GM04503 (cell line): ENCODE measurements at regions not wholly inside any gene's neighbourhood (a gene's known extent, or its start where the extent isn't known, plus 50 kb on each side); places are given as distances from the start of the nearest gene placed in this dataset.
A peak's percentile ranks its signal among the peaks of the same experiment; 100 is the strongest.

ENCODE experiments used
- DNase-seq: peaks from one replicate; pipeline ENCODE4 v3.0.0-alpha.2; 2012; ENCODE audit warnings: low read depth

DNA sequence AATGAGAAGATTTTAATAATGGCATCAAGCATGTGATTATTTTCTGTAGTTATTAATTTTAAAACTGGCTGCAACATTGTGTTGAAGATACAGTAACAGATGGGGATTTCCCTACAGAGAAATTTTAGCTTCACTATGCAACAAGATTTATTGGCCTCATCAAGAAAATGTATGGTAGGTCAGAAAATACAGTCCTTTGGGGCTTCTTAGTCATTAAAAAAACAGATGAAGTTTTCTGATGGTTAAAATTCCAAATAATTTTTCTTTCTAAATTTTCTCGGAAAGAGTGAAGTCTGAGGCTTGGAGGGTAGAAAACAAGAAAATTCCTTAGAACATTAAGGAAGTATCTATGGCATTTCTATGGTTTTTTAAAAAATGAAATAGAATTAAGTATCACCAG, 1790.8 kb upstream of the PCDH20 start:
- no peak for DNase-seq

DNA sequence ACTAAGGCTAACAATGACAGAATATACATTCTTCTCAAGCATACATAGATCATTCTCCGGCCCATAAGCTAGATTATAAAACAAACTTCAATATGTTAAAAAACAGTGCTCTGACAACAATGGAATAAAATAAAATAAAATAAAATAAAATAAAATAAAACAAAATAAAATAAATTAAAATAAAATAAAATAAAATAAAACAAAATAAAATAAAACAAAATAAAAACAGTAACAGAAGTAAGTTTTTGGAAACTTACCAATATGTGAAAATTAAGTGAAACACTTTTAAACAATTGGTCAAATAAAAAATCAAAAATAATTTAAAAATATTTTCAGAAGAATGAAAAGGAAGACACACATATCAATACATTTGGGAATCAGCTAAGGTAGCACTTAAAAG, 1785.8 kb upstream of the PCDH20 start:
- DNase-seq: no peak

DNA sequence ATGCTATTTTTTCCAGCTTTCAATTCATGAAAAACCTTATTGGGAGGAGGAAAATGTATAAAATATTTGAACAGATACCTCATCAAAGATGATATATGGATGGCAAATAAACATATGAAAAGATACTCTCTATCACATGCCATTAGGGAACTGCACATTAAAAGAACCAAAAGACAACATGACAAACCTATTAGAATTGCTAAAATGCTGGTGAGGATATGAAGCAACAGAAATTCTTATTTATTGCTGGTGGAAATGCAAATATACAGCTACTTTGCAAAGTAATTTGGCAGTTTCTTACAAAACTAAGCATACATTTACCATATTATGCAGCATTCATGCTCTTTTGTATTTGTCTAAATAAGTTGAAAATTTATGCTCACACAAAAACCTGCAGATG, 1783.9 kb upstream of the PCDH20 start:
- DNase-seq: no peak

DNA sequence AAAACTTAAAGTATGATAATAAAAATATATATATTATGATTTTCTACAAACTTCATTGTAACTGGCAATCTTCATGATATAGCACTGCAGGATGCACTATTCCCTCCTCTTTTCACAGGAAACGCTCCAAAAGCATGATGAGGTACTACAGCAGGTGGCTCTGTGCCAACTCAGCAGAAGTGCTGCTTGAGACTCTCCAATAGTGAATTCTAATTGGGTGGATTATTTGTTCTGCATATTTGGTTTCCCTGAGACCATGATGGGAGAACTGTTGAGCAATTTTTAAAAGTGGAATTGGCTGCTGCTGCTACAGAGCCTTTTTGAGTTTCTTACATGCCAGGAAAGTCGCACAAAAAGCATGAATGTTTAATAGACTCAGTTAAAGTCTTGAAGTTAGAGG, 1782.4 kb upstream of the PCDH20 start:
- no peak for DNase-seq

DNA sequence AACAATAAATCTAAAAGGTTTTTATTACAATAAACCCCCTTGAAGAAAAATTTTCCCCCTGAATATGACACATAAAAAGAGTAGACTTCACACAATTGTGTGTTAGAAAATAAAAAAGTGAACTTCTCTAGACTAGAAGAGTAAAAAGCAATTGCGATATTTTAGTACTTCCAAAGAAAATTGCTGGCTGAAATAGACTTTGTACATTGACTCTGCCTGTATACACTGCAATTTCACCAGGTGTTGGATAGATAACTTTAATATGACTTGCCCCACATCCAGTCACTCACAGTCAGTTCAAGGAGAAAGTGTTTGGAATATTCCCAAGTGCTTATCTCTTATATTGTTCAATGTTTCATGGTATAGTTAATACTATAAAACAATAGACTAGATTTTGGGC, 1780.1 kb upstream of the PCDH20 start:
- no peak for DNase-seq

DNA sequence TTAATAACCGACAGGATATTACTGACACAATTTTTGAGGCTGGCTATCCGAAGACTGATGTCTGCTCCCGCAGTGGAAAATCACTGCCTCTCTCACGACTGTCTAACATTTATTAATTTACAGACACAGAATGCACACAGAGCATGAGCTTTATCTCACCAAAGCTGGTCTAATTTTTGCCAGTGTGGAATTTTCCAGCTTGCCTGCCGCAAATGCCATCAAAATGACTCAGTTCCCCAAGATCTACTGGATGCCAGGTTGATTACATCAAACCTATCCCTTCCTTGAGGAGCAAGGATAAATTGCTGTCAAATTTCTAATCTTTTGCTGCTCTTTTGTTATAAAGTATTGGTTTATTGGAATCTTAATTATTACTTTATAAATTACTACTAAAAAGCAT, 1775.1 kb upstream of the PCDH20 start:
- peak; percentile 45 for DNase-seq

DNA sequence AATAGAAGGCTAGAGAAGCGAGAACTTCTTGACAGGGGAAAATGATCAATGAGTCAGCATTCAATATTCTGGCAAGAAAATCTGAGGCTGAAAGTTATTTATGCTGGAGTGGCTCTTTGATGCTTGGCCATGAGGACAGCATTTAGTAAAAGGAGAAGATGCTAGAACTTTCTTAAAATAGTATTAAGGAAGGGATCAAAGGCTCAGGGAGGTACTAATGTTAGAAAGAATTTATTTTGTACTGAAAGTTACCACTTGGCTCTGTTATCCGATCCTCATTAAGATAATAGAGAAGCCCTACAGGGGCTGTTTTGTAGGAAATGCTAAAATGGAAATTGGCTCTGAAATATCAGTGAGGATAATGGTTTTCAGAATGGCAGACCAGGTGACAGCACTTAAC, 1774.6 kb upstream of the PCDH20 start:
- DNase-seq: no peak

DNA sequence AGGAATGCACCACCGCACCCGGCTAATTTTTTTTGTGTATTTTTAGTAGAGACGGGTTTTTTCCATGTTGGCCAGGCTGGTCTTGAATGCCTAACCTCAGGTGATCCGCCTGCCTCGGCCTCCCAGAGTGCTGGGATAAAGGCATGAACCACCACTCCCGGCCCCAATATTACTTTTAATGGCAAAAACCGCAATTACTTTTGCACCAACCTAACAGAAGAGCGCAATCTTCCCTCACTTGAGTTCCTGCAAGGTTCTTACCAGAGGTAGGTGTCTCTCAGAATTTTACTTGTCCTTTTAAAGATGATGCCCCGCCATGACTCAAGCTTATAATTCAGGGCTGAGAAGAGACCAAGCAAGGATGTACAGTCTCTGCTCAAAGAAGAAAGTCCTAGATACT, 1774.1 kb upstream of the PCDH20 start:
- DNase-seq: no peak

DNA sequence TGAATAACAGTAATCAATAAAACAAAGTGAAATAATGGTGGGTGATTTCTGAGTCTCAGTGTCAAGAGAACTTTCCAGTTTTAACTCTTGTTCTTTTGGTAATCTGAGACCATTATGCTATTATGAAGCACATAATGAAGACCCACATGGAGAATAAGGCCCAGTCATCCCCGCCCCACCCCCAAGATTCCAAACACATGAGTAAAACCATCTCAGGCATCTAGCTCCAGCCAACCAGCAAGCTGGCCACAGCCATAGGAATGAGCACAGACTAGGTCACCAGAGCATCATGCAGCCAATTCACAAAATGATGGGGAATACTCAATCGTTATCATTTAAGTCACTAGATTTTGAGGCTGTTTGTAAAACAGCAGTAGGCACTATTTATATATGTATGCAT, 1769.0 kb upstream of the PCDH20 start:
- no peak for DNase-seq

DNA sequence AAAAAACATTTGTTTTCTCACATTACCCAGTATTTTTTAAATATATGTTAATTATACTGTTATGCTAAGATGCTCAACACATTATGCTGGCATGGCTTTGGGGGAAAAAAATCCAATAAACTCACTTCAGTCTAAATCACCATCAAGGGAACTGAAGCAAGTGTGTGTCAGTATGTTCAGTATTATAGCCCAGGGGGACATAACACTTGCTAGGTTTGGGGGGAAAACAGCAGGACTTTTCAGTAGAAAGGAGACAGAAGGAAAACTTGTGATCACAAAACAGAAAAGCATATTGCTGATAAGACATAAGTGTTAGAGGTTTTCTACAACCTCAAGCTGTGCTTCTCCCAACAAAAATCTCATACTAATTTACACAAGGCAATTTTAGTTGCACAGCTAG, 1759.9 kb upstream of the PCDH20 start:
- no peak for DNase-seq

DNA sequence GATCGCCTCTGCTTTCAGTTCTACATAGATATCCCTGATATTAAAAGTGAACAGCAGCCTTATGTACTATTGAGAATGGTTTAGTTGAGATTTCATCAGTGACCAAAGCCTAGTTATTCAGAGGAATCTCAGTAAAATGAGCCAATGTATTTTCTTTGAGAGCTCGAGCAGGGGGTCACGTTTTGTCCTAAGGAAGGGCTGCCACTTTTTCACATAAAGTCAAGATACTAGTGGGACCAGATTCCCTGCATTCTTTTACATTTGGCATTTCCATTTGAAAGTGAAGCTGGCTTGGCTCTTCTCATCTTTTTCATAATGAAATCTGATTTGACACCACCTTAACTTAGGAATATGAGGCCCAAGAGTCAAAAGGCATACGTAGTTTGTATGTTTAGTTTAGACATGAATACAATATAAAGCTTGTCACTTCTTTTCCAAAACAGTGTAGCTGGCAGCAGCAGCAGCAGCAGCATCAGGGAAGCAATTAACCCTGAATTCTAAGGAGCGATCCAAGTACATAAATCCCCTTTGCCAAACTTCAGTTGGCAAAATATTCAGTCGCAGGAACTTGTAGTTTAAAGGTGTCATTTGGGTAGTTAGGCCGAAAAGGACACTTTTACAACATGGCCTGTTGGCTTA, 1752.2 kb upstream of the PCDH20 start:
- no peak for DNase-seq

DNA sequence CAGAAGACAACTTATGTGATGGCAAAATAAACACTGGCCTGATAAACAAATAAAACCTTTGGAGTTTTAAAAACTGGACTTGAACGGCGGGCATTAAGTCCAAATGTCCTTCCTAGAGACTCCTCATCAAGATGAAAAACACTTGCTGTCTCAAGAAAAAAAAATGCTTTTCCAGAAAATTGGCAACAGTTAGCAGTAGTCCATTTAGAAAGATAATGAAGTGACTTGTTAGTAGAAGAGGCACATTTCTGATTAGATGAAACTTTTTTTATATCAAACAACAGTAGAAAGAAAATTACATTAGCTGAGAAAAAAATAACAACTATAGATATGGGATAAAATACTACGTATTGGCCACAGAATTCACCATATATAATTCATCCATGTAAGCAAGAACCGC, 1750.7 kb upstream of the PCDH20 start:
- DNase-seq: no peak

DNA sequence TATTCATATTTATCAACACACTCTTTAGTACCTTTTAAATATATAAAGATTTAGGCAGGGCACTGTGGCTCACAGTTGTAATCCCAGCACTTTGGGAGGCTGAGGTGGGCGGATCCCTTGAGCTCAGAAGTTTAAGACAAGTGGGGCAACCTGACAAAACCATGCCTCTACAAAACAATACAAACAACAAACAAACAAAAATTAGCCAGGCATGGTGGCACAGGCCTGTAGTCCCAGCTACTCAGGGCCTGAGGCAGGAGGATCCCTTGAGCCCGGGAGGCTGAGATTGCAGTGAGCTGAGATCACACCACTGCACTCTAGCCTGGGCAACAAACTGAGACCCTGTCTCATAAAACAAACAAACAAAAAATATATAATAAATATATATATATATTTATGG, 1748.3 kb upstream of the PCDH20 start:
- DNase-seq: no peak

DNA sequence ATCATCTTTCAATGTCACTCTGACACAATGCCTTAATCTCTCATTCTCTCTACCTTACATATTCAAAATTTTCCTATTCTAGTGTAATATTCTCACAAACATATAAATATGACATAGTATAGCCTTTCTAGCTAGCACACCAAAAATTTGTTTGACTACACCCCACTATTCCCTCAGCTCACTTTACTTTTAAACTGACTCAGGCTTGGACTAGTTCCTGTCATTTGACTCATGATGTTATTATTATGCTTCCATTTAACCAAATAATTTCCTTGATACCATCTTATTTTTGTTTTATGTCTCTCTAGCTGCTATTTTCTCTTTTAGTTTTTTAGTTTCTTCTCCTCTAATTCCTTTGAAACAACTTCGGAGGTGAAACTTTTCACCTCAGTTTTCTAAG, 1745.6 kb upstream of the PCDH20 start:
- DNase-seq: no peak

DNA sequence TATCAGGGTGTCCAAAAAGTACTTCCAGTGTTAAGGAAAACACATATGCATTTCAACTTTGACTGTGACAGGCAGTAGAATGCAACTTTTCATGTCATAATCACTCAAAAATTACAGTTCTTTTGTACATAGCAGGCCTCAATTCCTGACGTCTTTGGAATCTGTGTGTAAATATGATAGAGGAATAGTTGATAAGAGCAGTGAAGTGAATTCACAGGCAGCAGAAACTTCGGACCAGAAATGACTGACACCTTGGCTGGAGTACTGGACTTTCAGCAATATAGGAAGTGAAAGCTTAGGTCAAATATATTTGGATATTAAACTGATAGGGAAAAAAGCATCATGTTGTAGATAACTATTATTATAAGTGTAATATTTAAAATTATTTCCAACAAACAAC, 1741.2 kb upstream of the PCDH20 start:
- no peak for DNase-seq

DNA sequence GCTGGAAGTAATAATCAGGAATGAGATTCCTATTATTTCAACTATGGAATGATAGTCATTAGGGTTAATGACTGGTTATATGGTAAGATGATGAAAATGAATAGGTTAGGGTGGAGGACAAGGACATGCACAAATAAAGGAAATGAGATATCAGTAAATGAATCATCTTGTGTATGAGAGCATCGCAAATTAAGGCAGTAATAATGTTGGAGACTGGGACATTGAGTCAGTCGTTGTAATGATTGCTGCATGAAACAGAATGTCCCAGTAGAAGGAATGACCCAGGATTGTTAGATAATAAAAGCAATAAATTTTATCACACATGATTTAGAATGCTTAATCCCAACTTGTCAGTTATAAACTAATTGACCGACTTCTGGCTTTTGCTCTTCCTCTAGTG, 1733.7 kb upstream of the PCDH20 start:
- no peak for DNase-seq

DNA sequence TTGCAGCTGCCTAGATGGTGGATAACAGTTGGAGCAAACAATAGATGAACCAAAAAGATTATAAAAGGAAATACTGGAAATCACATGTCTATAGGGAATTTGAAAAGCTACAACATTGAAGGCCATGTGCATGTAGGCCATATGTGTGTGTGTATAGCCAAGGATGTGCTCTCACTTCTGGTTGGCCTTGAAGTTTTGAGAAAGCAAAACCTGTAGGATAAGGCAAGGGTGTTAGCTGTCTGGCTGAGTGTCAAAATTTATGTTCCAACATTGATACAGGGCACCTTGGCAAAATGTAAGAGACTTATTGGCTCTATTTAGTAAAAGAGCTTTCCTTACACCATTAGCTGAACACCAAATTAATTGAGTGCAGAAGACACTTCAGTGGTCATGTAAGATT, 1723.6 kb upstream of the PCDH20 start:
- no peak for DNase-seq

DNA sequence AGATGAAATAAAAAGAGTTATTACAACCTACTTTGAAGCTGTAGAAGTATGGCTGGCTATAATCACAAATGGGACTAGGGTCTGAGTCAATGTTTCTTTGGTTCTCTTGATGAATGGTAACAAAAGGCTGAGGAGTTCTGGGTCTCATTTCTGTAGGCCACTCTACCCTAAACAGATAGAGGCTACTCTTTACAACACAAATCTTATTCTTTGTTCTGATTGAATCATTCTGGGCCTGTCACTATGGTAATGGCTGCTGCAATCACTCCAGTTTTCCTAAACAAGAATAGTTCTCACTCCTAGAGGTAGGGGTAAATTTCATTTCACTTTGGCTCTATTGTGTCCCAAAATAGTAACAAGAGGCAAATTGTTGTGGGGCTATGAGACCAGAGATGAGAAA, 1714.3 kb upstream of the PCDH20 start:
- no peak for DNase-seq

DNA sequence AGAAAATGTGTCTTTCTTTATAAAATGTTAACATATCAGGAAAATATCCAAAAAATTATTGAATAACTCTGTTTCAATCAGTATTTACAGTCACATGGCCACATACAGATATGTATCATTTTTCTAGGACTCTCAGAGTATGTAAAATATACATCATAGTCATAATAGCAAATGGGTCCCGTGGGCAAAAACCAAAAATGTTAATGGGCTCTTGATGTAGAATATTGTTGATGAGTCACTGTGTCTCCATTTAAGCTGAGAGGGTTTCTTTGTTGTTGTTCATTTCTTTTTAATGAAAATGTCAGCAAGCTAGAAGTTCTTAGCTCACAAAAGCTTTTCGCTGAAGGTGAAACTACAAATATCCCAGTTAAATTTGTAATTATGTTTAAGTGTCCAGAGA, 1713.1 kb upstream of the PCDH20 start:
- no peak for DNase-seq

DNA sequence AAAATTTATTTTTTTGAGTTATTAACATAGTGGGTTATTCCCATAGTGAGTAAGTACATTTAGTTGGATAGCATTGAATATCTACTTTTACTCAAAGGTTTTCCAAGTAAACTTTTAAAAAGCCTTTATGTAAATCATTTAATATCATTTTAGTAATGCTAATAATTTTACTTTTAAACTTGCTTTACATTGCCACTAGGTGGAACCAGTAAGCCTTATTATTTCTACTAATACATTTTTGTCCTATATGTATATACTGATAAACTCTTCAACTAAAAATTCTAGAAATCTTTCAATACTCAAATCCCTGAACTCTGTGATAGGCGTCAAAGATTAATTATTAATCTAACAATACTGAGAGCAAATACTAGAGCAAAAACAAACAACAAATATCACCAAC, 1709.2 kb upstream of the PCDH20 start:
- DNase-seq: no peak

DNA sequence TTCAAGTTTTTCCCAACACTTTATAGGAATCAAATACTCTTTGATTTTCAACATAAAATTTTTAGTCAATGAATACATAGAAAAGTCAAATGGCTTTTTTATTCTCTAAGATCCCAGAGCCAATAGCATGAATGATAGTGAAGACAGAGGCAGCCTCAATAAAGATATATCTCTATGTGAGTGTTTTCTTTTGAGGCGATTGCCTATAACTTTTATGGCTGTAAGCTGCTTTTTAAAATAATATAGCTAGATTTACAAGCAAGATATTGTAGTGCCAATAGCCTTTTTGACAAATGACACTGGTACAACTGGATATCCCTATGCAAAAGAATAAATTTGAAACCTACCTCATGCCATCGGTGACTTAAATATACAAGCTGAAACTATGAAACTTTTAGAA, 1705.2 kb upstream of the PCDH20 start:
- DNase-seq: no peak

DNA sequence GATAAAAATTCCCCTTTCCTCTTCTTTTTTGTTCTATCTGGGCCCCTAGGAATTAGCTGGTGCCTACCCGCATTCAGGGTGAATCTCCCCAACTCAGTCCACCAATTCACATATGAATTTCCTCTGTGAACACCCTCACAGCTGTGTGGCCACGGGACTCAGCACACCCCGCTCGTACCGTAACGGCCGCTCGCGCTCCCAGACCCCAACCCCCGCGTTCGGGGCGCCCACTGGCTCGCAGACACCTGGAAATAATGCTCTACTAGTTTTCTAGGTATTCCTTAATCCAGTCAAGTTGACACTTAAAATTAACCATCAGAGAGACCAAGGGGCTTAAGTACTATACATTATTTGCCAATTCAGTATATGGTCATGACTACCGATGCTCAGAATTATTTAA, 1702.1 kb upstream of the PCDH20 start:
- DNase-seq: no peak

DNA sequence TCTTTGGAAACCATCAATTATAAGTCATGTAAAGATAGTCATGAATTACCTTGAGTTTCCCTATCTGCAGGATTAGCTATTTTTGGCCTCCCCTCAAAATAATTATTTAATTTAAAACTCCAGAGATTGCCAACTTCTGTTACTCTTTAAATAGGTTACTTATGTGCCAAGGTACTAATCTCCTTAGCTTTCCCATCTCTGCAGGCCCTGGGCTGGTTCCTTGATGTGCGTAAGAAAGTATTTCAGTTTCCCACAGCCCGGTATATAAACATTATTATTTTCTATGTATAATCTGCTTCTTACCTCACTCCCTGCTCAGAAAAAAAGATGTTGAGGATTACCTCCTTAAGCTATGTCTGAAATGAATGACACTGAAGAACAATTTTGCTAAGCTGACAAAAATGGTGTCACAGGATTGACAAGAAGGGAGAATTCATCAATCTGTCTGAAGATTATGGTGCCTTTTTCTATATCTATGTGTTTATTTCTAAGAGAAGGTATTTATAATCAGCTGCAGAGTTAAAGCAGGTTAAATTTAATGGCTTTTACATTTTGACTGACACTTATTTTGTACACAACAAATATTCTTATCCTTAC, 1697.2 kb upstream of the PCDH20 start:
- no peak for DNase-seq

DNA sequence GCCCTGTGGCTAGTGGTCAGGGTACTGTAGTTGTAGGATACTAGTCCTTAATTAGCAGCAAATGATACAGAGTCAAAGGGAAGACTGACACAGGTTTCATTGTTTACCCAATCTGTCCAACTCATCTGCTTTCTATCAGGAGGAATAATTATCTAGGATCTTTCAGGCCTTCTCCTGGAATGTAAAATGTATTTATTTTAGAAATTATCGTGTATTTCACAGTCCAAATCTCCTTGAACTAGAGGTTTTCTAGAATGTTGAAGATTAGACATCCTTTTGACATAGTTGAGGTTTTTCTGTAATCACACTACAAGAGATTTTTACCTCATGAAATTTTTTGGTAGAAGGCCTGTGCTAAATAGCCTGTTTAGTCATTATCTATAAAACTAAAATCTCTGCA, 1694.8 kb upstream of the PCDH20 start:
- no peak for DNase-seq
